H1 (cell line): ENCODE measurements at regions not wholly inside any gene's neighbourhood (a gene's known extent, or its start where the extent isn't known, plus 50 kb on each side); places are given as distances from the start of the nearest gene placed in this dataset.

Experiments
- ASH2L ChIP-seq: fragments of 200-600, 300-600 bp; sonication (generic); IDR thresholded peaks from one replicate; pipeline ENCODE4 v1.7.1; 2017; ENCODE audit warnings: low read length
- ATF2 ChIP-seq: IDR thresholded peaks from 2 replicates; pipeline ENCODE4 v1.6.1; 2012; ENCODE audit warnings: low read length, inconsistent platforms
- BRCA1 ChIP-seq: IDR thresholded peaks from 2 replicates; pipeline ENCODE4 v1.6.1; 2012; ENCODE audit warnings: low read depth, low read length, improper control_type of control experiment
- CHD2 ChIP-seq: IDR thresholded peaks from 2 replicates; pipeline ENCODE4 v1.6.1; 2012; ENCODE audit warnings: low read length, improper control_type of control experiment
- CHD7 ChIP-seq: fragments of 300-600 bp; sonication (generic); IDR thresholded peaks from 2 replicates; pipeline ENCODE4 v1.7.1; 2012; ENCODE audit warnings: low read length, moderate library complexity, mild to moderate bottlenecking, inconsistent platforms; ENCODE audit not compliant: insufficient replicate concordance
- JUN ChIP-seq: IDR thresholded peaks from 2 replicates; pipeline ENCODE4 v1.6.1; 2011; ENCODE audit warnings: low read depth, mild to moderate bottlenecking, improper control_type of control experiment, low read length
- KDM4A ChIP-seq: IDR thresholded peaks from one replicate; pipeline ENCODE4 v1.7.1; 2012; ENCODE audit warnings: low read depth, mild to moderate bottlenecking, moderate library complexity, low read length, inconsistent platforms; ENCODE audit not compliant: severe bottlenecking
- NRF1 ChIP-seq: IDR thresholded peaks from 2 replicates; pipeline ENCODE4 v1.6.1; 2011; ENCODE audit warnings: mild to moderate bottlenecking, low read depth, low read length, improper control_type of control experiment
- POLR2A ChIP-seq, 2 experiments: IDR thresholded peaks; 1 replicate in 1 of 2; 2 replicates in 1 of 2; pipeline ENCODE4 v1.6.1; 2011; ENCODE audit warnings: low read depth in 2 of 2, low read length in 2 of 2, mild to moderate bottlenecking in 2 of 2; ENCODE audit errors: control extremely low read depth in 1 of 2
- RNF2 ChIP-seq: fragments of 200-900, 300-1000 bp; sonication (generic); IDR thresholded peaks from 2 replicates; pipeline ENCODE4 v1.7.1; 2016; ENCODE audit warnings: borderline replicate concordance, low read depth, mild to moderate bottlenecking, antibody characterized with exemption, low read length; ENCODE audit not compliant: poor library complexity, severe bottlenecking; ENCODE audit errors: missing control alignments
- SP4 ChIP-seq: IDR thresholded peaks from 2 replicates; pipeline ENCODE4 v1.6.1; 2012; ENCODE audit warnings: low read length, inconsistent platforms
- TAF1 ChIP-seq: IDR thresholded peaks from 2 replicates; pipeline ENCODE4 v1.6.1; 2011; ENCODE audit warnings: mild to moderate bottlenecking, low read depth, low read length

- TF ChIP-seq CHD7 (no peak), ATF2 (no peak), BRCA1 (no peak), KDM4A (no peak), RNF2 (no peak), JUN (no peak), TAF1 (no peak), POLR2A (IDR thresholded peaks at IDR 0.05; ENCODE audit: control extremely low read depth in 1 of 2, low read depth in 2 of 2, low read length in 2 of 2) (no peak), NRF1 (no peak), ASH2L (no peak), CHD2 (no peak), SP4 (no peak)
Measured at GRCh38 chr1:181312946-181313345, 170.4 kb upstream of the CACNA1E start (continued).
